ENCODE measurements at regions not wholly inside any gene's neighbourhood (a gene's known extent, or its start where the extent isn't known, plus 50 kb on each side); places are given as distances from the start of the nearest gene placed in this dataset.

DNA sequence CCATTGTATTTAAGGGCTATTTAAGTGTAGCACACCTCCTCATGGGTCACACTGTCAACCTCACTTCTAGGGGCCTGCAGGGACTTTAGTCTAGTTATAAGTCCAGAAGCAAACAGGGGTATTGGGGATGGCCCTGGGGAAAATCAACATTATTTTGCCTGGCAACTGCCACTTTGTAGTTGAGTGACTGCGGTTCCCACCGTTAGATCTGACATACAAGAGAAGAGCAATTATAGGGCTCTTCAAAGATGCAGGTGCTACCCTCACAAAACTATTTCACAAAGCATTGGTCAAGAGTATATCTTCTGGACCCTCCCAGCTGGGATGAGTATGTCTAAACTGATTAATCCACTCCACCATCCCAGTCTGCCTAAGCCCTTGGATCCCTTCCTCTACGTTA lies 133.0 kb upstream of the PCBD1 start:
- TF ChIP-seq, protein P1, sequence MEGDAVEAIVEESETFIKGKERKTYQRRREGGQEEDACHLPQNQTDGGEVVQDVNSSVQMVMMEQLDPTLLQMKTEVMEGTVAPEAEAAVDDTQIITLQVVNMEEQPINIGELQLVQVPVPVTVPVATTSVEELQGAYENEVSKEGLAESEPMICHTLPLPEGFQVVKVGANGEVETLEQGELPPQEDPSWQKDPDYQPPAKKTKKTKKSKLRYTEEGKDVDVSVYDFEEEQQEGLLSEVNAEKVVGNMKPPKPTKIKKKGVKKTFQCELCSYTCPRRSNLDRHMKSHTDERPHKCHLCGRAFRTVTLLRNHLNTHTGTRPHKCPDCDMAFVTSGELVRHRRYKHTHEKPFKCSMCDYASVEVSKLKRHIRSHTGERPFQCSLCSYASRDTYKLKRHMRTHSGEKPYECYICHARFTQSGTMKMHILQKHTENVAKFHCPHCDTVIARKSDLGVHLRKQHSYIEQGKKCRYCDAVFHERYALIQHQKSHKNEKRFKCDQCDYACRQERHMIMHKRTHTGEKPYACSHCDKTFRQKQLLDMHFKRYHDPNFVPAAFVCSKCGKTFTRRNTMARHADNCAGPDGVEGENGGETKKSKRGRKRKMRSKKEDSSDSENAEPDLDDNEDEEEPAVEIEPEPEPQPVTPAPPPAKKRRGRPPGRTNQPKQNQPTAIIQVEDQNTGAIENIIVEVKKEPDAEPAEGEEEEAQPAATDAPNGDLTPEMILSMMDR (IDR thresholded peaks at IDR 0.05; ENCODE audit: borderline replicate concordance, insufficient read depth, low read depth, low read length), result no peak
- H3K4me3 ChIP-seq (ENCODE audit: low read depth, low read length), result no peak overlapping the region

DNA sequence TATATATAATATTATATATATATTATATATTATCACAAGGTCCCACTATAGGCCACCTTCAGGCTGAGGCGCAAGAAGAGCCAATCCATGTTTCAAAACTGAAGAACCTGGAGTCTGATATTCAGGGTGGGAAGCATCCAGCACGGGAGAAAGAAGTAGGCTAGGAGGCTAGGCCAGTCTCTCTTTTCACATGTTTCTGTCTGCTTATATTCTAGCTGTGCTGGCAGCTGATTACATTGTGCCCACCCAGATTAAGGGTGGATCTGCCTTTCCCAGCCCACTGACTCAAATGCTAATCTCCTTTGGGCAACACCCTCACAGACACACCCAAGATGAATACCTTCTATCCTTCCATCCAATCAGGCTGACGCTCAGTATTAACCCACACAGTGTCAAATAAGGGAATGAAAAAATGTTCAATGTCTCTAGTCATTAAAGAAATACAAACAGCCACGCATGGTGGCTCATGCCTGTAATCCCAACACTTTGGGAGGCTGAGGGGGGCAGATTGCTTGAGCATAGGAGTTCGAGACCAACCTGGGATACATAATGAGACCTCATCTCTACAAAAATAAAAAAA lies 135.4 kb upstream of the PCBD1 start:
- no peak overlapping the region for H3K4me3 ChIP-seq (ENCODE audit: low read depth, low read length)
- TF ChIP-seq, protein P1 (IDR thresholded peaks at IDR 0.05; ENCODE audit: borderline replicate concordance, insufficient read depth, low read depth, low read length), result no peak

DNA sequence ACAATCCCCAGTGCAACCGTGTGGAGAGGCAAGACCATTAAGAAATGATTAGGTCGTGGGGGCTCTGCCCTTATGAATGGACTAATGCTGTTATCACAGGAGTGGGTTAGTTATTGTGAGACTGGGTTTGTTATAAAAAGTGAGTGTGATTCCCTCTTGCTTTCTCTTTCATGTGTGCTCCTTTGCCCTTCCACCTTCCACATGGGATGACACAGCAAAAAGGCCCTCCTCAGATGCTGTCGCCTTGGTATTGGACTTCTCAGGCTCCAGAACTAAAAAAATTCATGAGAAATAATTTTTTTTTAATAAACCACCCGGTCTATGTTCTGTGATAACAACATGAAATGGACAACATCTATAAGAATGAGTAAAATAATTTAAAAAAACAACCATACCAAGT lies 136.1 kb upstream of the PCBD1 start:
- TF ChIP-seq, protein P1 (IDR thresholded peaks at IDR 0.05; ENCODE audit: borderline replicate concordance, insufficient read depth, low read depth, low read length), result no peak
- H3K4me3 ChIP-seq (ENCODE audit: low read depth, low read length), result no peak overlapping the region

DNA sequence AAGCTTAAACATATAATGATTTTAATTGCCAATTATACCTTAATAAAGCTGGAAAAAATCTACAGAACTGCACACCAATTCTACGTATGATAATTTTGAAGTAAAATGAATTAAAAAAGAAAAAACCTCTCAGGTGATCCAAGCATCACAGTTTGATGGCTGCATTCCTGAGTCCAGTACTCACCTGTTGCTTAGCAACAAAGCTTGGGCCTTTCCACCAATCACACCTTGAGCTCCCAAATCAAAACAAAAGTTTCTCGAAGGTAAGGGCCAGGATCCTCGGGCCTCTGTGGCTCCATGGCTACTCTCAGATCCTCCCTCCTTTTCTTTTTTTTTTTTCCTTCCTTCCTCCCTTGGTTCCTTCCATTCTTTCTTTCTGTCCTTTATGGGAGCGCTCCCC lies 137.2 kb upstream of the PCBD1 start:
- no peak overlapping the region for H3K4me3 ChIP-seq (ENCODE audit: low read depth, low read length)
- TF ChIP-seq, protein P1 (IDR thresholded peaks at IDR 0.05; ENCODE audit: borderline replicate concordance, insufficient read depth, low read depth, low read length), result no peak

DNA sequence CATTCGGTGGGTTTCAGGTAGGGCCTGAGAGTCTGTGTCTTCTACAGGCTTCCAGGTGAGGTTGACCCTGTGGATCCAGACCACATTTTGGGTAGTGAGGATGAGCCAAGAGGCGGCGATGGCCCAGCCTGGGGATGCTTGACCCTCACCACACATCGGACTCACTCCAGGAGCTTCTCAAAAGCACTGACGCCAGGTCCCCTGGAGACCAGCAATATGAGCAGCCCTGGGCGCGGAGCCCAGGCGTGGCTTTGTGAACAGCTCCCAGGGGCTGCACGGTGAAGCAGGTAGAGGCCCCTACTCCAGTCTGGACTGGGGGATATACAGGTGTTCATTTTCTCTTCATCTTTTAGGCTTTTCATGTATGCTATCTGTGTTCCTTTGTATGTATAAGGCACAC lies 139.7 kb upstream of the PCBD1 start:
- no peak overlapping the region for H3K4me3 ChIP-seq (ENCODE audit: low read depth, low read length)
- TF ChIP-seq, protein P1 (IDR thresholded peaks at IDR 0.05; ENCODE audit: borderline replicate concordance, insufficient read depth, low read depth, low read length), result no peak

DNA sequence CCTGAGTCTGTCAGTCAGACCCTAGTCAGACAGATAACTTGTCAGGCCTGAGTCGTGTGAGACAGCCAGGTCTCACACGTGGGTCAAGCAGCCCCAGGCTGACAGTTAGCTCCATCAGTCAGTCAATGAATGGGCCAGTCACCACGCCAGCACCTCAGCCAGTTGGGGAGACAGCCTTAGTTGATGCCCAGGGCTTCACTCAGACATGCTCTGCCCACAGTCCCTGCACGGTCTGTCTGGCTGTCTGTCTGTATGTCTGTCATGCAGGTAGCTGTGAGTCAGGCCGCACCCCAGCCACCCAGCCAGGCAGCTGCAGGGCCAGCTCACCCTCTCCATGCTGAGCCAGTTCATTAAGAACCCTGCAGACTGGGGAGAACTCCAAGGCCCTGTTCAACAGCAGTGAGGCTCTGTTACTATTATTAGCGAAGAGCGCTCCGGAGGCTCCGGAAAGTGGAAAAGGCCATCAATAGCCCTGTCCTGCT lies 141.1 kb upstream of the PCBD1 start:
- no peak overlapping the region for H3K4me3 ChIP-seq (ENCODE audit: low read depth, low read length)

DNA sequence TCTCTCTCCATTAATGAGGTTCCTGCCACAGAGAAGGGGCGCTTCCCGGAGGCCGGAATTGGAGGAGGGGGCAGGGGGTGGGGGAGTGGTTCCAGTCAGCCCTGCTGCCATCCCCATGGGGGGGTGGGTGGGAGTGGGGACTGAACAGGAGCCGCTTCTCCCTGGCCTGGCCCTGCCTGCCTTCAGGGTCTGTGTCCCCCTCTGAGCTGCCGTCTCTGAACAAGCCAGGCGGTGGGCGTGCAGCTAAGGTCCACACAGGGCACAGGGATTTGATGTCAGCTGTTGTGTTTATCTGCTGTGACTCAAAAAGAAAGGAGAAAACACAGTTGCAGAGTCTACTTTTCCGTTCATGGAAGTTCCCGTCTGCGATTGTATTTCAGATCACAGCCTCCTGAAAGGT lies 141.5 kb upstream of the PCBD1 start:
- no peak overlapping the region for H3K4me3 ChIP-seq (ENCODE audit: low read depth, low read length)
- TF ChIP-seq, protein P1 (IDR thresholded peaks at IDR 0.05; ENCODE audit: borderline replicate concordance, insufficient read depth, low read depth, low read length), result no peak

More for the DNA sequence above, 141.1 kb upstream of the PCBD1 start:
- TF ChIP-seq, protein P1 (IDR thresholded peaks at IDR 0.05; ENCODE audit: borderline replicate concordance, insufficient read depth, low read depth, low read length), result no peak
